Ishikawa (cell line): ENCODE measurements at regions not wholly inside any gene's neighbourhood (a gene's known extent, or its start where the extent isn't known, plus 50 kb on each side); places are given as distances from the start of the nearest gene placed in this dataset.

ENCODE experiments used
- EP300 ChIP-seq: IDR thresholded peaks from 2 replicates; pipeline ENCODE4 v1.6.1; 2012; ENCODE audit warnings: borderline replicate concordance
- NFIC ChIP-seq: IDR thresholded peaks from 2 replicates; pipeline ENCODE4 v1.6.1; 2012
- TAF1 ChIP-seq: IDR thresholded peaks from 2 replicates; pipeline ENCODE4 v1.6.1; 2012; ENCODE audit warnings: low read depth, mild to moderate bottlenecking
- TF ChIP-seq, protein P1 (sequence below): IDR thresholded peaks from 2 replicates; pipeline ENCODE4 v1.6.1; 2012; ENCODE audit warnings: low read depth, mild to moderate bottlenecking
- TF ChIP-seq, protein P2 (sequence below): IDR thresholded peaks from 2 replicates; pipeline ENCODE4 v1.6.1; 2012

- TF ChIP-seq NFIC, result no peak
- TF ChIP-seq, protein P1, sequence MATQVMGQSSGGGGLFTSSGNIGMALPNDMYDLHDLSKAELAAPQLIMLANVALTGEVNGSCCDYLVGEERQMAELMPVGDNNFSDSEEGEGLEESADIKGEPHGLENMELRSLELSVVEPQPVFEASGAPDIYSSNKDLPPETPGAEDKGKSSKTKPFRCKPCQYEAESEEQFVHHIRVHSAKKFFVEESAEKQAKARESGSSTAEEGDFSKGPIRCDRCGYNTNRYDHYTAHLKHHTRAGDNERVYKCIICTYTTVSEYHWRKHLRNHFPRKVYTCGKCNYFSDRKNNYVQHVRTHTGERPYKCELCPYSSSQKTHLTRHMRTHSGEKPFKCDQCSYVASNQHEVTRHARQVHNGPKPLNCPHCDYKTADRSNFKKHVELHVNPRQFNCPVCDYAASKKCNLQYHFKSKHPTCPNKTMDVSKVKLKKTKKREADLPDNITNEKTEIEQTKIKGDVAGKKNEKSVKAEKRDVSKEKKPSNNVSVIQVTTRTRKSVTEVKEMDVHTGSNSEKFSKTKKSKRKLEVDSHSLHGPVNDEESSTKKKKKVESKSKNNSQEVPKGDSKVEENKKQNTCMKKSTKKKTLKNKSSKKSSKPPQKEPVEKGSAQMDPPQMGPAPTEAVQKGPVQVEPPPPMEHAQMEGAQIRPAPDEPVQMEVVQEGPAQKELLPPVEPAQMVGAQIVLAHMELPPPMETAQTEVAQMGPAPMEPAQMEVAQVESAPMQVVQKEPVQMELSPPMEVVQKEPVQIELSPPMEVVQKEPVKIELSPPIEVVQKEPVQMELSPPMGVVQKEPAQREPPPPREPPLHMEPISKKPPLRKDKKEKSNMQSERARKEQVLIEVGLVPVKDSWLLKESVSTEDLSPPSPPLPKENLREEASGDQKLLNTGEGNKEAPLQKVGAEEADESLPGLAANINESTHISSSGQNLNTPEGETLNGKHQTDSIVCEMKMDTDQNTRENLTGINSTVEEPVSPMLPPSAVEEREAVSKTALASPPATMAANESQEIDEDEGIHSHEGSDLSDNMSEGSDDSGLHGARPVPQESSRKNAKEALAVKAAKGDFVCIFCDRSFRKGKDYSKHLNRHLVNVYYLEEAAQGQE, result no peak
- TF ChIP-seq TAF1, result no peak
- no peak for TF ChIP-seq EP300
- TF ChIP-seq, protein P2, sequence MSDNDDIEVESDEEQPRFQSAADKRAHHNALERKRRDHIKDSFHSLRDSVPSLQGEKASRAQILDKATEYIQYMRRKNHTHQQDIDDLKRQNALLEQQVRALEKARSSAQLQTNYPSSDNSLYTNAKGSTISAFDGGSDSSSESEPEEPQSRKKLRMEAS, result no peak
Observed at GRCh38 chr21:16082038-16082816, 352.4 kb downstream of the USP25 start.
